BLaER1 (cell line): ENCODE measurements at regions not wholly inside any gene's neighbourhood (a gene's known extent, or its start where the extent isn't known, plus 50 kb on each side); places are given as distances from the start of the nearest gene placed in this dataset.

ENCODE experiments used
- H3K27ac ChIP-seq: shearing (Covaris generic); formaldehyde crosslinking; 2 replicates; pipeline ENCODE4 v1.8.1; 2022
- H3K27me3 ChIP-seq: shearing (Covaris generic); formaldehyde crosslinking; 2 replicates; pipeline ENCODE4 v1.8.1; 2022
- H3K36me3 ChIP-seq: shearing (Covaris generic); formaldehyde crosslinking; 2 replicates; pipeline ENCODE4 v1.8.1; 2022
- H3K4me1 ChIP-seq: shearing (Covaris generic); formaldehyde crosslinking; 2 replicates; pipeline ENCODE4 v1.8.1; 2022
- H3K4me2 ChIP-seq: shearing (Covaris generic); formaldehyde crosslinking; 2 replicates; pipeline ENCODE4 v1.8.1; 2022
- H3K4me3 ChIP-seq: shearing (Covaris generic); formaldehyde crosslinking; 2 replicates; pipeline ENCODE4 v1.8.1; 2022
- H3K9ac ChIP-seq: shearing (Covaris generic); formaldehyde crosslinking; 2 replicates; pipeline ENCODE4 v1.8.1; 2022
- H3K9me3 ChIP-seq: shearing (Covaris generic); formaldehyde crosslinking; 2 replicates; pipeline ENCODE4 v1.8.1; 2022
- H4K20me1 ChIP-seq: shearing (Covaris generic); formaldehyde crosslinking; 2 replicates; pipeline ENCODE4 v1.8.1; 2022
- Cebpa-rat ChIP-seq: shearing (Covaris generic); IDR thresholded peaks from 2 replicates; pipeline ENCODE4 v1.8.1; 2022

- Histone ChIP-seq H3K4me1 (no peaks in the 10 kb centered on the region), H3K9me3 (no peaks in the 10 kb centered on the region; the same call in 1 of the 2 replicates), H3K27ac (no peak overlapping the region), H3K4me3 (no peak overlapping the region), H3K27me3 (no peaks in the 10 kb centered on the region), H3K9ac (no peak overlapping the region), H3K36me3 (no peaks in the 10 kb centered on the region), H4K20me1 (no peaks in the 10 kb centered on the region), H3K4me2 (no peak overlapping the region)
- no peak for TF ChIP-seq Cebpa-rat
Observed at GRCh38 chr20:7359739-7360138, 580.5 kb downstream of the HAO1 start.

GRCh38 chr20:7361321-7361720 lies 578.9 kb downstream of the HAO1 start:
- H3K27ac ChIP-seq: no peak overlapping the region
- no peak for TF ChIP-seq Cebpa-rat
- H3K9ac ChIP-seq: no peak overlapping the region
- no peaks in the 10 kb centered on the region for H3K4me1 ChIP-seq
- no peaks in the 10 kb centered on the region; the same call in 1 of the 2 replicates for H3K9me3 ChIP-seq
- H4K20me1 ChIP-seq: no peaks in the 10 kb centered on the region
- H3K4me2 ChIP-seq: no peak overlapping the region
- H3K27me3 ChIP-seq: no peaks in the 10 kb centered on the region
- H3K4me3 ChIP-seq: no peak overlapping the region
- H3K36me3 ChIP-seq: no peaks in the 10 kb centered on the region

- H4K20me1 ChIP-seq: no peaks in the 10 kb centered on the region
- H3K9ac ChIP-seq: no peak overlapping the region
- no peaks in the 10 kb centered on the region for H3K4me1 ChIP-seq
- H3K36me3 ChIP-seq: no peaks in the 10 kb centered on the region
- H3K27ac ChIP-seq: no peak overlapping the region
- H3K4me2 ChIP-seq: no peak overlapping the region
- H3K4me3 ChIP-seq: no peak overlapping the region
- H3K27me3 ChIP-seq: no peaks in the 10 kb centered on the region
- no peak for TF ChIP-seq Cebpa-rat
- no peaks in the 10 kb centered on the region; the same call in 1 of the 2 replicates for H3K9me3 ChIP-seq
Observed at GRCh38 chr20:7361931-7362330, 578.3 kb downstream of the HAO1 start.

GRCh38 chr20:7362601-7363000 lies 577.7 kb downstream of the HAO1 start:
- H3K9ac ChIP-seq: no peak overlapping the region
- no peak overlapping the region for H3K4me2 ChIP-seq
- H4K20me1 ChIP-seq: no peaks in the 10 kb centered on the region
- H3K4me3 ChIP-seq: no peak overlapping the region
- TF ChIP-seq Cebpa-rat: no peak
- H3K27ac ChIP-seq: no peak overlapping the region
- H3K4me1 ChIP-seq: no peaks in the 10 kb centered on the region
- H3K36me3 ChIP-seq: no peaks in the 10 kb centered on the region
- no peaks in the 10 kb centered on the region for H3K27me3 ChIP-seq
- no peaks in the 10 kb centered on the region; the same call in 1 of the 2 replicates for H3K9me3 ChIP-seq

- Histone ChIP-seq H3K4me2 (no peak overlapping the region), H3K9me3 (no peaks in the 10 kb centered on the region; the same call in 1 of the 2 replicates), H3K27ac (no peak overlapping the region)
Observed at GRCh38 chr20:7366189-7366588, 574.1 kb downstream of the HAO1 start.

GRCh38 chr20:7371518-7372163 lies 568.6 kb downstream of the HAO1 start:
- Histone ChIP-seq H3K27ac (no peak overlapping the region), H3K27me3 (no peaks in the 10 kb centered on the region), H3K4me3 (no peak overlapping the region), H3K4me1 (no peaks in the 10 kb centered on the region), H3K36me3 (no peaks in the 10 kb centered on the region), H3K9ac (no peak overlapping the region), H3K9me3 (no peaks in the 10 kb centered on the region), H4K20me1 (no peaks in the 10 kb centered on the region), H3K4me2 (no peak overlapping the region)
- TF ChIP-seq Cebpa-rat: no peak

More at GRCh38 chr20:7366189-7366588, 574.1 kb downstream of the HAO1 start:
- Histone ChIP-seq H3K4me1 (no peaks in the 10 kb centered on the region), H3K4me3 (no peak overlapping the region), H3K9ac (no peak overlapping the region), H4K20me1 (no peaks in the 10 kb centered on the region), H3K36me3 (no peaks in the 10 kb centered on the region), H3K27me3 (no peaks in the 10 kb centered on the region)
- no peak for TF ChIP-seq Cebpa-rat

- Histone ChIP-seq H3K36me3 (no peaks in the 10 kb centered on the region), H3K4me3 (no peak overlapping the region), H3K9me3 (no peaks in the 10 kb centered on the region), H3K27me3 (no peaks in the 10 kb centered on the region), H4K20me1 (no peaks in the 10 kb centered on the region), H3K27ac (no peak overlapping the region), H3K4me2 (no peak overlapping the region), H3K4me1 (no peaks in the 10 kb centered on the region), H3K9ac (no peak overlapping the region)
- TF ChIP-seq Cebpa-rat: no peak
Observed at GRCh38 chr20:7375905-7376304, 564.4 kb downstream of the HAO1 start.

- no peaks in the 10 kb centered on the region for H3K4me1 ChIP-seq
- no peaks in the 10 kb centered on the region for H4K20me1 ChIP-seq
- H3K4me2 ChIP-seq: no peak overlapping the region
- H3K27me3 ChIP-seq: no peaks in the 10 kb centered on the region
- no peaks in the 10 kb centered on the region for H3K36me3 ChIP-seq
- no peak overlapping the region for H3K27ac ChIP-seq
- no peak overlapping the region for H3K4me3 ChIP-seq
- H3K9ac ChIP-seq: no peak overlapping the region
- TF ChIP-seq Cebpa-rat: no peak
- no peaks in the 10 kb centered on the region for H3K9me3 ChIP-seq
Observed at GRCh38 chr20:7378864-7379605, 561.2 kb downstream of the HAO1 start.

GRCh38 chr20:7379621-7380220 lies 560.5 kb downstream of the HAO1 start:
- TF ChIP-seq Cebpa-rat: no peak
- no peak overlapping the region for H3K27ac ChIP-seq
- no peak overlapping the region for H3K4me2 ChIP-seq
- no peaks in the 10 kb centered on the region for H3K36me3 ChIP-seq
- no peaks in the 10 kb centered on the region for H3K27me3 ChIP-seq
- no peaks in the 10 kb centered on the region for H3K9me3 ChIP-seq
- no peak overlapping the region for H3K4me3 ChIP-seq
- no peak overlapping the region for H3K9ac ChIP-seq
- no peaks in the 10 kb centered on the region for H4K20me1 ChIP-seq
- no peaks in the 10 kb centered on the region for H3K4me1 ChIP-seq

GRCh38 chr20:7383216-7383615 lies 557.0 kb downstream of the HAO1 start:
- Histone ChIP-seq H3K4me3 (no peak overlapping the region), H3K36me3 (no peaks in the 10 kb centered on the region), H3K27me3 (no peaks in the 10 kb centered on the region), H3K4me2 (no peak overlapping the region), H3K4me1 (no peaks in the 10 kb centered on the region), H3K27ac (no peak overlapping the region), H4K20me1 (no peaks in the 10 kb centered on the region), H3K9ac (no peak overlapping the region), H3K9me3 (no peaks in the 10 kb centered on the region)
- no peak for TF ChIP-seq Cebpa-rat
